NCI-H1694 (cell line): ENCODE measurements at regions not wholly inside any gene's neighbourhood (a gene's known extent, or its start where the extent isn't known, plus 50 kb on each side); places are given as distances from the start of the nearest gene placed in this dataset.

Source experiments
- DNase-seq: peaks from one replicate; lab custom pipeline; 2025; lab: John Stamatoyannopoulos, UW

- no peak for DNase-seq
Observed at GRCh38 chr20:24138951-24139350, 150.4 kb upstream of the GGTLC1 start.

GRCh38 chr20:24138196-24138857 is 149.7 kb upstream of the GGTLC1 start:
- no peak for DNase-seq

GRCh38 chr20:24136659-24137246 is 148.2 kb upstream of the GGTLC1 start:
- DNase-seq: no peak

- no peak for DNase-seq
Observed at GRCh38 chr20:24135781-24136180, 147.2 kb upstream of the GGTLC1 start.

GRCh38 chr20:24134930-24135329 is 146.4 kb upstream of the GGTLC1 start:
- DNase-seq: no peak

GRCh38 chr20:24134284-24134683 is 145.7 kb upstream of the GGTLC1 start:
- no peak for DNase-seq

GRCh38 chr20:24132246-24132645 is 143.7 kb upstream of the GGTLC1 start:
- no peak for DNase-seq

- DNase-seq: no peak
Observed at GRCh38 chr20:24131684-24132083, 143.1 kb upstream of the GGTLC1 start.

GRCh38 chr20:24131281-24131680 is 142.7 kb upstream of the GGTLC1 start:
- DNase-seq: no peak

GRCh38 chr20:24129641-24130040 is 141.1 kb upstream of the GGTLC1 start:
- no peak for DNase-seq

- no peak for DNase-seq
Observed at GRCh38 chr20:24124951-24125650, 136.5 kb upstream of the GGTLC1 start.

- DNase-seq: no peak
Observed at GRCh38 chr20:24124003-24124402, 135.4 kb upstream of the GGTLC1 start.

- no peak for DNase-seq
Observed at GRCh38 chr20:24118441-24119175, 130.0 kb upstream of the GGTLC1 start.

GRCh38 chr20:24118034-24118433 is 129.5 kb upstream of the GGTLC1 start:
- no peak for DNase-seq

GRCh38 chr20:24117383-24117782 is 128.8 kb upstream of the GGTLC1 start:
- no peak for DNase-seq

GRCh38 chr20:24116611-24117010 is 128.0 kb upstream of the GGTLC1 start:
- DNase-seq: no peak

GRCh38 chr20:24112360-24112759 is 123.8 kb upstream of the GGTLC1 start:
- DNase-seq: no peak

GRCh38 chr20:24111858-24112257 is 123.3 kb upstream of the GGTLC1 start:
- no peak for DNase-seq

GRCh38 chr20:24109537-24109936 is 121.0 kb upstream of the GGTLC1 start:
- DNase-seq: no peak

GRCh38 chr20:24109008-24109407 is 120.4 kb upstream of the GGTLC1 start:
- no peak for DNase-seq

- no peak for DNase-seq
Observed at GRCh38 chr20:24108581-24108980, 120.0 kb upstream of the GGTLC1 start.

GRCh38 chr20:24106801-24107445 is 118.3 kb upstream of the GGTLC1 start:
- no peak for DNase-seq
